ENCODE measurements at regions not wholly inside any gene's neighbourhood (a gene's known extent, or its start where the extent isn't known, plus 50 kb on each side); places are given as distances from the start of the nearest gene placed in this dataset.

DNA sequence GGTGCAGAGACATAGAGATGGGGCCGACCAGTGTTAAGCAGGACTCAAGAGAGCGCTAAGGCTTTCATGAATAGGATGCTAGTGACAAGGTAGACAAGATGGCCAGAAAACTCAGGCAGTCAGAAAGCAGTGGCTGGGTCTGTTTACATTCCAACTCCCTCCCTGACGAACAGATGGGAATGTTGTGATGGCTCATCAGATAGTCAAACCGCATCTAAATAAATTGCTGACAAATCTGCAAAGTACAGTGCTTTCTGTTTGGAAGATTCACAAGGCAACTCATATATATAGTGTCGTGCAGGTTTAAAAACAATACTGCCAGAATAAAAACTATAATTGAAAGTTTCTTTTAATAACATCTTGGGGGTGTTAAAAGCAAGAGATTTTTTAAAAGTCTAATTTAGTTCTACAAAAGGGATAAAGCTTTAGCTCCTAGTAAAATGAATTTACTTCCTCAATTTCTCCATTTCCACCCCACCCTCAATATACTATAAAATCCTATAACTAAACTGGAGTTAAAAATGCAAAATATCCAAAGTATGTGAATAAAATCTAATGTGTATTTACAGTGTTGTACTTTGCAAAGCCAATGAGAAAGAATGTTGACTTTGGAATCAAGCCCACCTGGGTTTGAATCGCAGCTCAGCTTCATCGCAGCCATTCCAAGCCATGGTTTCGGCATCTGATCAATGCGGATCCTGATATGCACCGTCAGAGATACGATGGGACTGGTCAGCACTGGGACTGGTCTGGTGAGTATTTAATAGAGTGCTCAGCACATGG lies 247.3 kb upstream of the PDE10A start:
- H3K27me3 ChIP-seq (ENCODE audit: control insufficient read depth in 5 of 5, insufficient read depth in 4 of 5, low read length in 5 of 5): peaks cover 0 to 3% (median 2%) of the 10 kb centered on the region in 5 donors
- H3K4me3 ChIP-seq (ENCODE audit: low read depth in 1 of 5, low read length in 5 of 5): no peak overlapping the region
- H3K9ac ChIP-seq (ENCODE audit: low read length in 5 of 5): no peak overlapping the region
- H3K36me3 ChIP-seq (ENCODE audit: control insufficient read depth in 5 of 5, insufficient read depth in 5 of 5, low read length in 5 of 5): no peaks in the 10 kb centered on the region
- H3K27ac ChIP-seq (ENCODE audit: low read depth, low read length): no peak overlapping the region
- no peaks in the 10 kb centered on the region for H3K4me1 ChIP-seq (ENCODE audit: control insufficient read depth in 5 of 5, insufficient read depth in 5 of 5, low read length in 5 of 5)
- H3K9me3 ChIP-seq (ENCODE audit: control insufficient read depth in 5 of 5, low read length in 5 of 5): no peaks in the 10 kb centered on the region

DNA sequence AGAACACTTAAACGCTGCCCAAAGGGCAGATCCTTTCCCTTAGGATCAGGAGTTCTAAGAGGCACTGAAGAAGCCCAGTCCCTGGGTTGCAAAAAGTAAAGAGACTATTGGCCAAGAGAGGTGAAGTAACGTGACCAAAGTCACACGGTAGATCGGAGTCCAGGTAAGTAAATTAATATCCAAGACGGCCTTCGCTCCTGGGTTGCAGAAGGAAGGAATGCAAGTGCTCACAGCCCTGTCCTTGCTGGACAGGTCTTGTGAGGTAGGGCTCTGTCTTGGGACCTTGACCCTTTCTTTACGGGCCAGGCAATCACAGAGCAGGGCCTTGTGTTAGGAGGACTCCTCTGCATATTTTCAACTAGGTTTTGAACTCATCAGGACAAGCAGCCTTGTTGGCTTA lies 243.7 kb upstream of the PDE10A start:
- Histone ChIP-seq H3K4me1 (ENCODE audit: control insufficient read depth in 5 of 5, insufficient read depth in 5 of 5, low read length in 5 of 5) (no peaks in the 10 kb centered on the region), H3K4me3 (ENCODE audit: low read depth in 1 of 5, low read length in 5 of 5) (no peak overlapping the region), H3K9ac (ENCODE audit: low read length in 5 of 5) (no peak overlapping the region), H3K36me3 (ENCODE audit: control insufficient read depth in 5 of 5, insufficient read depth in 5 of 5, low read length in 5 of 5) (no peaks in the 10 kb centered on the region), H3K27ac (ENCODE audit: low read depth, low read length) (no peak overlapping the region), H3K27me3 (ENCODE audit: control insufficient read depth in 5 of 5, insufficient read depth in 4 of 5, low read length in 5 of 5) (peaks cover 0 to 3% (median 0%) of the 10 kb centered on the region in 5 donors), H3K9me3 (ENCODE audit: control insufficient read depth in 5 of 5, low read length in 5 of 5) (peaks cover 0 to 3% (median 0%) of the 10 kb centered on the region in 5 donors)

DNA sequence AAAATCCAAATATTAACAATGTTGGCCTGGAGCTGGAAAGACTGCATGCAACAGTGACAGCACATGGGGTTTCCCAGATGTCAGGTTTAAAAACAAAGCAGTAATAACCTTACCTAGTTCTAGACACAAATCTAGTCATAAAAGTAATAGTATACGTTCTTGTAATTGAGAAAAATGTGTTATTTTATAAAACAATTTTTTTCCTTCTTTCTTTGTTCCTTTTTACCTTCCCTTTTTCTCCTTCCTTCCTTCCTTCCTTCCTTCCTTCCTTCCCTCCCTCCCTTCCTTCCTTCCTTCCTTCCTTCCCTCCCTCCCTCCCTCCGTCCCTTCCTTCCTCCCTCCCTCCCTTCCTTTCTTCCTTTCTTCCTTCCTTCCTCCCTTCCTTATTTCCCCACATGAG lies 242.7 kb upstream of the PDE10A start:
- Histone ChIP-seq H3K4me3 (ENCODE audit: low read depth in 1 of 5, low read length in 5 of 5) (no peak overlapping the region), H3K27me3 (ENCODE audit: control insufficient read depth in 5 of 5, insufficient read depth in 4 of 5, low read length in 5 of 5) (peaks cover 0 to 3% (median 0%) of the 10 kb centered on the region in 5 donors), H3K9me3 (ENCODE audit: control insufficient read depth in 5 of 5, low read length in 5 of 5) (peaks cover 0 to 3% (median 0%) of the 10 kb centered on the region in 5 donors), H3K27ac (ENCODE audit: low read depth, low read length) (no peak overlapping the region), H3K9ac (ENCODE audit: low read length in 5 of 5) (no peak overlapping the region), H3K36me3 (ENCODE audit: control insufficient read depth in 5 of 5, insufficient read depth in 5 of 5, low read length in 5 of 5) (no peaks in the 10 kb centered on the region), H3K4me1 (ENCODE audit: control insufficient read depth in 5 of 5, insufficient read depth in 5 of 5, low read length in 5 of 5) (no peaks in the 10 kb centered on the region)

DNA sequence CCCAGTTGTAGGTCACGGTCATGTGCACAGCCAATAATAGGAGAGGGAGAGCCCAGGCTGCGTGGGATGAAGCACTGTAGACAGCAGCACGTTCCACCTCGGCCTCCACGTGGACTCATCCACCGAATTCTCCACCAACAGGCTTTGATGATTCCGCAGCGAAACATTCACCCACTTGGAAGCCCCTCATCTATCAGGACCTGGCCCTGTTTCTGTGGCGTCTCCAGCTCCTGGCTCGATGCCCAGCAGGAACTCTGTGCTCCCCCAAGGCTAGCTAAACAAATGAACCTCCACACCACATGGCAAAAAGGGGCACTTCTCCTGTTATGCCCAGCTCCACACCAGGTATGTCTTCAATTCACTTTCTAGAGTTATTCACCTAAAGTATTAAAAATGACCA lies 237.9 kb upstream of the PDE10A start:
- Histone ChIP-seq H3K27me3 (ENCODE audit: control insufficient read depth in 5 of 5, insufficient read depth in 4 of 5, low read length in 5 of 5) (no peaks in the 10 kb centered on the region), H3K36me3 (ENCODE audit: control insufficient read depth in 5 of 5, insufficient read depth in 5 of 5, low read length in 5 of 5) (no peaks in the 10 kb centered on the region), H3K4me1 (ENCODE audit: control insufficient read depth in 5 of 5, insufficient read depth in 5 of 5, low read length in 5 of 5) (peaks cover 0 to 1% (median 0%) of the 10 kb centered on the region in 5 donors), H3K9ac (ENCODE audit: low read length in 5 of 5) (no peak overlapping the region), H3K9me3 (ENCODE audit: control insufficient read depth in 5 of 5, low read length in 5 of 5) (peaks cover 0 to 3% (median 0%) of the 10 kb centered on the region in 5 donors), H3K4me3 (ENCODE audit: low read depth in 1 of 5, low read length in 5 of 5) (no peak overlapping the region), H3K27ac (ENCODE audit: low read depth, low read length) (no peak overlapping the region)

DNA sequence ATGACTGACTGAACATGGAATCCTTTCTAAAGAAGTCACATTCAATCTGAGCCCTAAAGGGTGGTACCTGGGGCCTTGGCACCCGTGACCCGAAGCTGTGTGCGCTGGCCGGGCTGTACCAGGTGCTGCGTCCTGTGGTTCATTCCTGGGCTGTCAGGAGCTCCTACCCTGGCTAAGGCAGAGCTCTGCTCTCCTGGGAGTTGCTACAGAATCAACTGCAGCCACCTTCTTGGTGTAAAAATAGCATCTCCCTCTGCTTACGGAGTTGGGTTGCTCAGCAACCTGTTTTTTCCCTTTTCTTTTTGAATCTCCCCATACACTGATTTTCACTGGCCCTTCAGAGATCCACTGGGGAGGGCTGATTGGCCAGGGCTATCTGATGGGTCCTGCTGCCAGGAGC lies 236.6 kb upstream of the PDE10A start:
- no peaks in the 10 kb centered on the region for H3K27me3 ChIP-seq (ENCODE audit: control insufficient read depth in 5 of 5, insufficient read depth in 4 of 5, low read length in 5 of 5)
- H3K27ac ChIP-seq (ENCODE audit: low read depth, low read length): no peak overlapping the region
- no peak overlapping the region for H3K9ac ChIP-seq (ENCODE audit: low read length in 5 of 5)
- peaks cover 0 to 11% (median 10%) of the 10 kb centered on the region in 5 donors for H3K4me1 ChIP-seq (ENCODE audit: control insufficient read depth in 5 of 5, insufficient read depth in 5 of 5, low read length in 5 of 5)
- H3K4me3 ChIP-seq (ENCODE audit: low read depth in 1 of 5, low read length in 5 of 5): no peak overlapping the region
- peaks cover 0 to 3% (median 0%) of the 10 kb centered on the region in 5 donors for H3K9me3 ChIP-seq (ENCODE audit: control insufficient read depth in 5 of 5, low read length in 5 of 5)
- H3K36me3 ChIP-seq (ENCODE audit: control insufficient read depth in 5 of 5, insufficient read depth in 5 of 5, low read length in 5 of 5): no peaks in the 10 kb centered on the region

DNA sequence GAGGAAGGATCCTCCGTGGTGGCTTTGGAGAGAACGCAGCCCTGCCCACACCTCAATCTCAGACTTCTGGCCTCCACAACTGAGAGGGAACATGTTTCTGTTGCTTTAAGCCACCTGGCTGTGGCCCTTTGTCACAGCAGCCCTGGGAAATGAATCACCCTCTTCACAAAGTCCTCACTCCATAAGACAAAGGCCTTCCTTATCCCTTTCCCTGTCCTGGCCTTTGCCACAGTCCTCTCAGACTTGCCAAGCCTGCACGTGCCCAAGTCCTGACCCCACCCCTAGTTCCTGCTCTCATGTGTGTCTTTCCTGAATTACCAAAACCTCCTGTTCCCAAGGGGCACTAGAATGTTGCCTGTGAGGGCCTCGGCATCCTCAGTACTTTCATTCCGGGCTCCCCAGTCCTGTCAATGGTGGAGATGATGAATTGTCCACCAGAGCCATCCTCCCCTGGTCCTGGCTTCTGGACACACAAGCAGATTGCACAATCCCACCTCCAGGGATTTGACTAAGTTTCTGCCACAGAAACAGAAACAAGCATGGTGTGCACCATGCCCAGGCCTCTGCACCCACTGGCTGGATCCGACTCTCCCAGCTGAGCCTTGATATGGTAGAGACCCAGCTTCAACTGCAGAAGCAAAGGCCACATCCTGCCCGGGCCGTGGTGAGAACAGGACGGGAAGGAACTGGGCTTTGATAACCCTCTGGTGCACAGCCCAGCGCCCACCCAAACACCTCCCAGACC lies 232.6 kb upstream of the PDE10A start:
- Histone ChIP-seq H3K9me3 (ENCODE audit: control insufficient read depth in 5 of 5, low read length in 5 of 5) (no peaks in the 10 kb centered on the region), H3K36me3 (ENCODE audit: control insufficient read depth in 5 of 5, insufficient read depth in 5 of 5, low read length in 5 of 5) (no peaks in the 10 kb centered on the region), H3K27ac (ENCODE audit: low read depth, low read length) (no peak overlapping the region), H3K4me1 (ENCODE audit: control insufficient read depth in 5 of 5, insufficient read depth in 5 of 5, low read length in 5 of 5) (peaks cover 0 to 11% (median 10%) of the 10 kb centered on the region in 5 donors), H3K27me3 (ENCODE audit: control insufficient read depth in 5 of 5, insufficient read depth in 4 of 5, low read length in 5 of 5) (peaks cover 0 to 9% (median 4%) of the 10 kb centered on the region in 5 donors), H3K4me3 (ENCODE audit: low read depth in 1 of 5, low read length in 5 of 5) (no peak overlapping the region), H3K9ac (ENCODE audit: low read length in 5 of 5) (no peak overlapping the region)

DNA sequence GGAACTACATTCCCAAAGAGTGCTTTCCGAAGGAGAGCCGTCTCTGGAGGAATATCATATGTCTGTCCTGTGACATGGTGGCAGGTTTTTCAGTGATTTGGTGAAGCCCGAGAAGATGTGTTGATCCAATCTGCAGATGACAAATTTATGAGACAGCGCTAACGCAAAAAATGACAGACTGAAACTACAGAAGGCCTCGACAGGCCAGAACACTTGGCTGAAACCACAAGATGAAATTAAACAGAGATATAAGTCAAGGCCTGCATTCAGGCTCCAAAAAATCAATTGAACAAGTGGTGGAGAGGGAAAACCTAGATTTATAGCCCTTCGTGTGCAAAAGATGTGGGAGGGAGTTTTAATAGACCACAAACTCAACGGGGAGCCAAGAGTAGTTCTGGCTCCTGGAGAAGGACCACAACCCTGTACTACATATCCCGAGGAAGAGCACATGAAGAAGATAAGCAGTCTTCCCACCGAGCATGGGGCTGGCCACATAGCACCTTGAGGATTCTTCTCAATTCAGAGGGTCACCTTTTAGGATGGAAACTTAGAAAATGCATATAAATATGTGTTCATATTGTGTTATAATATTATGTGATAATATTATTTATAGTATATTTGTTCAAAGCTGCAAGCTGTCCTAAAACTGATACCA lies 231.3 kb upstream of the PDE10A start:
- H3K27ac ChIP-seq (ENCODE audit: low read depth, low read length): no peak overlapping the region
- H3K36me3 ChIP-seq (ENCODE audit: control insufficient read depth in 5 of 5, insufficient read depth in 5 of 5, low read length in 5 of 5): no peaks in the 10 kb centered on the region
- no peak overlapping the region for H3K4me3 ChIP-seq (ENCODE audit: low read depth in 1 of 5, low read length in 5 of 5)
- no peaks in the 10 kb centered on the region for H3K9me3 ChIP-seq (ENCODE audit: control insufficient read depth in 5 of 5, low read length in 5 of 5)
- H3K4me1 ChIP-seq (ENCODE audit: control insufficient read depth in 5 of 5, insufficient read depth in 5 of 5, low read length in 5 of 5): peaks cover 0 to 11% (median 10%) of the 10 kb centered on the region in 5 donors
- peaks cover 0 to 9% (median 4%) of the 10 kb centered on the region in 5 donors for H3K27me3 ChIP-seq (ENCODE audit: control insufficient read depth in 5 of 5, insufficient read depth in 4 of 5, low read length in 5 of 5)
- H3K9ac ChIP-seq (ENCODE audit: low read length in 5 of 5): no peak overlapping the region

DNA sequence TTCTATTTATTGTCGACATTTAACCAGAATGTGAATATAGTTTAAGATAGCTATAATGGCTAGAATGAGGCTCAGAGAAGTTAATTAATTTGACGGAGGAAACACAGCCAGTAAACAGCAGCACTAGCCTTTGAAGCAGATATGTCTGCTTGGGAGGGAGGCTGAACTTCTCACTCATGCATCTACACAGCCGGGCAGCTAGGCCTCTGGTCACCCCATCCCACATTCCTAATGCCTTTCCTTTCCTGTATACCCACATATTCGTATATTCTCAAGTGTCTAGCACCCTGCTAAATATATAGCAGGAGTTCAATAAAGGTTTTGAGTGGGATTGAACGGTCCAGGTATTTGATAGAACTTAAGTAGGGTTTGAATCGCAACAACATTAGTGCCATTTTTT lies 230.4 kb upstream of the PDE10A start:
- peaks cover 0 to 9% (median 7%) of the 10 kb centered on the region in 5 donors for H3K27me3 ChIP-seq (ENCODE audit: control insufficient read depth in 5 of 5, insufficient read depth in 4 of 5, low read length in 5 of 5)

DNA sequence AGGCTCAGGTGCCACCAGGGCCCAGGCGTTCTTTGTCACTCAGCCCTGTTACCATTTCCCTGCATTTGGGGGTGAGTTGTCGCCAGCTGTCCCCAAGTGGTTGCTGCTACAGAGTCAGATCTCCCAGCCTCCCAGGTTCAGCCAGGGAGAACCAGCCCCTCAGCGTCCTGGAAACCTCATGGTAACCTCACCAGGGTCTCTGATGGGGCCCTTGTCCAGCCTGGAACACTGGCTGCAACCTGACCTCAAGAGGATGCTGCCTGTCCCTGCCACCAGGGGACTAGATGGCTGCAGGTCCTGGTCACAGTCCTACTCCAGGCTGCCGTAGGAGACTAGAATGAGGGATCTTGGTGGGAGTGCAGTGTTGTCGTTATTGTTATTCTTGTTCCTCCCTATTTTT lies 228.3 kb upstream of the PDE10A start:
- Histone ChIP-seq H3K27me3 (ENCODE audit: control insufficient read depth in 5 of 5, insufficient read depth in 4 of 5, low read length in 5 of 5) (peaks cover 0 to 9% (median 7%) of the 10 kb centered on the region in 5 donors), H3K36me3 (ENCODE audit: control insufficient read depth in 5 of 5, insufficient read depth in 5 of 5, low read length in 5 of 5) (no peaks in the 10 kb centered on the region), H3K9ac (ENCODE audit: low read length in 5 of 5) (no peak overlapping the region), H3K27ac (ENCODE audit: low read depth, low read length) (no peak overlapping the region), H3K4me3 (ENCODE audit: low read depth in 1 of 5, low read length in 5 of 5) (no peak overlapping the region), H3K9me3 (ENCODE audit: control insufficient read depth in 5 of 5, low read length in 5 of 5) (peaks cover 0 to 5% (median 4%) of the 10 kb centered on the region in 5 donors), H3K4me1 (ENCODE audit: control insufficient read depth in 5 of 5, insufficient read depth in 5 of 5, low read length in 5 of 5) (peaks cover 0 to 11% (median 10%) of the 10 kb centered on the region in 5 donors)

More for the DNA sequence above, 230.4 kb upstream of the PDE10A start:
- no peak overlapping the region for H3K4me3 ChIP-seq (ENCODE audit: low read depth in 1 of 5, low read length in 5 of 5)
- H3K27ac ChIP-seq (ENCODE audit: low read depth, low read length): no peak overlapping the region
- H3K9ac ChIP-seq (ENCODE audit: low read length in 5 of 5): no peak overlapping the region
- H3K9me3 ChIP-seq (ENCODE audit: control insufficient read depth in 5 of 5, low read length in 5 of 5): no peaks in the 10 kb centered on the region
- peaks cover 0 to 11% (median 10%) of the 10 kb centered on the region in 5 donors for H3K4me1 ChIP-seq (ENCODE audit: control insufficient read depth in 5 of 5, insufficient read depth in 5 of 5, low read length in 5 of 5)
- H3K36me3 ChIP-seq (ENCODE audit: control insufficient read depth in 5 of 5, insufficient read depth in 5 of 5, low read length in 5 of 5): no peaks in the 10 kb centered on the region

DNA sequence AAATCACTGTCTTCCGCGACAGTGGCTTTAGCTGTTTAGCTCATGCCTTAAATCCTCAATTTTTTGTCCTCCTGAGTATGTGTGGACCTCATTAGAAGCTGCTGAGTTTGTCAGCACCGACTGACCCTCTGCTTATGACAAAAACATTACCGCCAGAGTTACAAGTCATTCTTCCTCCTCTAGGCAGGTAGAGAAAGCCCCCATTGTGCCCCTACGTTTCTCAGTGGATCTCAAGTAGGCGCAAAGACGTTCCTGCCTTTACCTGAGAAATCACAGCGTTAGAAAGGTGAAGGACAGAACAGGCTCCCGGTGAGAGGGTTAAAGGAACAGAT lies 227.3 kb upstream of the PDE10A start:
- H3K36me3 ChIP-seq (ENCODE audit: control insufficient read depth in 5 of 5, insufficient read depth in 5 of 5, low read length in 5 of 5): no peaks in the 10 kb centered on the region
- no peak overlapping the region for H3K4me3 ChIP-seq (ENCODE audit: low read depth in 1 of 5, low read length in 5 of 5)
- no peak overlapping the region for H3K27ac ChIP-seq (ENCODE audit: low read depth, low read length)
- peaks cover 0 to 5% (median 4%) of the 10 kb centered on the region in 5 donors for H3K9me3 ChIP-seq (ENCODE audit: control insufficient read depth in 5 of 5, low read length in 5 of 5)
- no peak overlapping the region for H3K9ac ChIP-seq (ENCODE audit: low read length in 5 of 5)
- peaks cover 0 to 9% (median 7%) of the 10 kb centered on the region in 5 donors for H3K27me3 ChIP-seq (ENCODE audit: control insufficient read depth in 5 of 5, insufficient read depth in 4 of 5, low read length in 5 of 5)
- H3K4me1 ChIP-seq (ENCODE audit: control insufficient read depth in 5 of 5, insufficient read depth in 5 of 5, low read length in 5 of 5): peaks cover 0 to 6% (median 3%) of the 10 kb centered on the region in 5 donors
